ENCODE measurements at regions not wholly inside any gene's neighbourhood (a gene's known extent, or its start where the extent isn't known, plus 50 kb on each side); places are given as distances from the start of the nearest gene placed in this dataset.
"Not testable (repeated sequence)": the region's sequence is repeated elsewhere in the genome, so short reads cannot be mapped to it uniquely, and the experiment has no call there.

- no peak overlapping the region for H3K4me3 ChIP-seq
- TF ChIP-seq CTCF (IDR thresholded peaks at IDR 0.05; ENCODE audit: borderline replicate concordance) = no peak
- no peaks in the 10 kb centered on the region for H3K36me3 ChIP-seq
- DNase-seq = no peak
- peaks cover 10% of the 10 kb centered on the region for H3K27me3 ChIP-seq (ENCODE audit: low read depth)
- intact Hi-C loops (cut with micrococcal nuclease) = no loop called here
- no peak overlapping the region for H3K27ac ChIP-seq (replicated peaks)
- peaks cover 6% of the 10 kb centered on the region for H3K9me3 ChIP-seq (replicated peaks)
- no peaks in the 10 kb centered on the region for H3K4me1 ChIP-seq
Observed at GRCh38 chr14:59018978-59019377, 169.5 kb upstream of the DAAM1 start.

- TF ChIP-seq CTCF (IDR thresholded peaks at IDR 0.05; ENCODE audit: borderline replicate concordance) = peak; percentile 52
- Histone ChIP-seq H3K4me3 (no peak overlapping the region), H3K27ac (replicated peaks) (no peak overlapping the region), H3K4me1 (no peaks in the 10 kb centered on the region), H3K27me3 (ENCODE audit: low read depth) (peaks cover 8% of the 10 kb centered on the region), H3K9me3 (replicated peaks) (no peaks in the 10 kb centered on the region), H3K36me3 (no peaks in the 10 kb centered on the region)
- intact Hi-C loops (cut with micrococcal nuclease) = loop anchor here (10.0 kb wide), 1 partner anchor 386 kb away; the partner anchor contains the start of gene DACT1
- DNase-seq = no peak
Observed at GRCh38 chr14:59020382-59020781, 168.1 kb upstream of the DAAM1 start.

- Histone ChIP-seq H3K36me3 (no peaks in the 10 kb centered on the region), H3K4me3 (no peak overlapping the region), H3K4me1 (no peaks in the 10 kb centered on the region), H3K27ac (replicated peaks) (no peak overlapping the region), H3K27me3 (ENCODE audit: low read depth) (no peaks in the 10 kb centered on the region), H3K9me3 (replicated peaks) (no peaks in the 10 kb centered on the region)
- no peak for DNase-seq
- peak; percentile 21 for TF ChIP-seq CTCF (IDR thresholded peaks at IDR 0.05; ENCODE audit: borderline replicate concordance)
- intact Hi-C loops (cut with micrococcal nuclease) = loop anchor here (10.0 kb wide), 1 partner anchor 387 kb away; the partner anchor contains the start of gene DACT1
Observed at GRCh38 chr14:59022144-59022543, 166.3 kb upstream of the DAAM1 start.

- no peaks in the 10 kb centered on the region for H3K9me3 ChIP-seq (replicated peaks)
- intact Hi-C loops (cut with micrococcal nuclease) = loop anchor here (10.0 kb wide), 1 partner anchor 391 kb away; the partner anchor contains the start of gene DACT1
Observed at GRCh38 chr14:59026081-59026480, 162.4 kb upstream of the DAAM1 start.

GRCh38 chr14:59026640-59027039 is 161.8 kb upstream of the DAAM1 start:
- H3K27me3 ChIP-seq (ENCODE audit: low read depth); DNase-seq; H3K9me3 ChIP-seq (replicated peaks); H3K4me1 ChIP-seq; H3K4me3 ChIP-seq; H3K27ac ChIP-seq (replicated peaks); H3K36me3 ChIP-seq: not testable (repeated sequence)
- intact Hi-C loops (cut with micrococcal nuclease) = loop anchor here (10.0 kb wide), 1 partner anchor 392 kb away; the partner anchor contains the start of gene DACT1

More at GRCh38 chr14:59026081-59026480, 162.4 kb upstream of the DAAM1 start:
- no peak overlapping the region for H3K27ac ChIP-seq (replicated peaks)
- no peak overlapping the region for H3K4me3 ChIP-seq
- H3K36me3 ChIP-seq = no peaks in the 10 kb centered on the region
- H3K27me3 ChIP-seq (ENCODE audit: low read depth) = no peaks in the 10 kb centered on the region
- DNase-seq = no peak
- TF ChIP-seq CTCF (IDR thresholded peaks at IDR 0.05; ENCODE audit: borderline replicate concordance) = no peak
- H3K4me1 ChIP-seq = no peaks in the 10 kb centered on the region

- Histone ChIP-seq H3K27me3 (ENCODE audit: low read depth) (no peaks in the 10 kb centered on the region), H3K4me3 (no peak overlapping the region), H3K36me3 (no peaks in the 10 kb centered on the region), H3K27ac (replicated peaks) (no peak overlapping the region), H3K9me3 (replicated peaks) (no peaks in the 10 kb centered on the region), H3K4me1 (no peaks in the 10 kb centered on the region)
- intact Hi-C loops (cut with micrococcal nuclease) = loop anchor here (10.0 kb wide), 1 partner anchor 394 kb away; the partner anchor contains the start of gene DACT1
- DNase-seq = peak; percentile 51
- peak; percentile 85 for TF ChIP-seq CTCF (IDR thresholded peaks at IDR 0.05; ENCODE audit: borderline replicate concordance)
Observed at GRCh38 chr14:59028476-59029202, 159.8 kb upstream of the DAAM1 start.

All from left ventricle myocardium inferior (tissue), 1 donor.